HG03520 (cell line): ENCODE measurements at regions not wholly inside any gene's neighbourhood (a gene's known extent, or its start where the extent isn't known, plus 50 kb on each side); places are given as distances from the start of the nearest gene placed in this dataset.
A peak's percentile ranks its signal among the peaks of the same experiment; 100 is the strongest.
"Not testable (repeated sequence)": the region's sequence is repeated elsewhere in the genome, so short reads cannot be mapped to it uniquely, and the experiment has no call there.

ENCODE experiments used
- ATAC-seq: cut with Tn5 transposase; IDR thresholded peaks from one replicate; pipeline ENCODE4 v1.9.1; 2021; ENCODE audit warnings: mild to moderate bottlenecking, moderate library complexity; ENCODE audit not compliant: unreplicated experiment

DNA sequence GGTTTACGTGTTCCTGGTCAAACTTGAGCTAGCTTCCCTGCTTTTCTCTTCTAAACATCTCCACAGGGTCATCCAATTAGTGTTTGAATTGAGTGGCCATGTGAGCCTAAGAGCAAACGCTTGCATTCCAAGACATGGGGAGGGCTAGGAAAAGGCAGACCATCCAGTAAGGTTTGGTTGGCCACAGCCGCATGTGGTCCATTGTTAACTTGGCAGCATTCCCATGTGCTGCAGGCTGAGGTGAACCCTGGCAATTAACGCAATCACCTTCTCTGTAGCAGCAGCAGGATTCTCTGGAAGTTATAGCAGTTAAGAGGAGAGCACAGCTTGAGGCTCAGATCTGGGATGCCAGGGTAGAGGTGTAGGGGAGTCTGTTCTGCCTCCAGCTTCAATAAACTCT lies 502.2 kb upstream of the LMCD1 start:
- no peak for ATAC-seq

DNA sequence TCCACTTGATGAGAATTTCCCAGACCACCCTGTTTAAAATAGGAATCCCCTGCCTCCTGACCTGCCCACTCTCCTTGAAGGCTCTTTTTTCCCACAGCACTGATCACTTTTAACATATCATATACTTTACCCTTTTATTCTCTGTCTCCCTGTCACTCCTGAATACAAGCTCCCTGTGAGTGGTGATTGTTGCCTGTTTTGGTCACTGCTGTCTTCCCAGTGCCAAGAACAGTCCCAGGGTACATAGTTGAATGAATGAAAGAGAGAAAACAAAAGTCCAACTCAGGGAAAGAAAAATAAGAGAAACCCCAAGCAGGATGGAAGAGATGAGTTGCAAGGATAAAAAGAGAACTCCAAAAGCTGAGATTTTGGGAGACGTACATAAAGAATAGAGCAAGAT lies 500.3 kb upstream of the LMCD1 start:
- ATAC-seq: no peak

DNA sequence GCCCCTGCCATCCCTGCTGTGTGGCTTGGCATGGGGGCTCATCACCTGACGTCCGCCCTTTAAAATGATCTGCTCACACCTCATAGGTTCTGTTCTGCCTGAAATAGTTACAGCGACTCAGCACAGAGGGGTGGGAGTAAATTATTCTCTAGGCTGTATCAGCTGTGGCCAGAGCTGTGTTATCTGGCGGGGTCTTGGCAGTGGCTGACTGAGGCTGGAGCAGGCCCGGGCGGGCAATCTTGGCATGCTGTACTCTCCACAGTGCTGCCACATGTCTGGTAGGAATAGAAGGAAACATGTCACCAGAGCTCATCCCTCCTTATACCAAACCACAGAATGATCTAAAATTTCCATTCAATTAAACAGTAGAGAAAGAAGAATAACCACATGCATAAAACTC lies 499.9 kb upstream of the LMCD1 start:
- no peak for ATAC-seq

DNA sequence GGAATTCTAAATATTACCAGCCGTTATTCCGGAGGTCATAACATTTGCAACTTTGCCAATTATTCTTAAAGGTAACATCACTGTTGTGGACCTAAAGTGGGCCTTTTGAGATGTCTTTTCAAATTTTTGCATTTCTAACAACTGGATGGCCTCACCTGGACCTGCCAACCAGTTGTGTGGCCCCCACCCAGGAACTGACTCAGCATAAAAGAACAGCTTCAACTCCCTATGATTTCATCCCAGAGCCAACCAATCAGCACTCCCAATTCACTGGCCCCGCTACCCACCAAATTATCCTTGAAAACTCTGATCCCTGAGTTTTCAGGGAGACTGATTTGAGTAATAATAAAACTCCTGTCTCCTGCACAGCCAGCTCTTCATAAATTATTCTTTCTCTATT lies 489.7 kb upstream of the LMCD1 start:
- ATAC-seq: no peak

DNA sequence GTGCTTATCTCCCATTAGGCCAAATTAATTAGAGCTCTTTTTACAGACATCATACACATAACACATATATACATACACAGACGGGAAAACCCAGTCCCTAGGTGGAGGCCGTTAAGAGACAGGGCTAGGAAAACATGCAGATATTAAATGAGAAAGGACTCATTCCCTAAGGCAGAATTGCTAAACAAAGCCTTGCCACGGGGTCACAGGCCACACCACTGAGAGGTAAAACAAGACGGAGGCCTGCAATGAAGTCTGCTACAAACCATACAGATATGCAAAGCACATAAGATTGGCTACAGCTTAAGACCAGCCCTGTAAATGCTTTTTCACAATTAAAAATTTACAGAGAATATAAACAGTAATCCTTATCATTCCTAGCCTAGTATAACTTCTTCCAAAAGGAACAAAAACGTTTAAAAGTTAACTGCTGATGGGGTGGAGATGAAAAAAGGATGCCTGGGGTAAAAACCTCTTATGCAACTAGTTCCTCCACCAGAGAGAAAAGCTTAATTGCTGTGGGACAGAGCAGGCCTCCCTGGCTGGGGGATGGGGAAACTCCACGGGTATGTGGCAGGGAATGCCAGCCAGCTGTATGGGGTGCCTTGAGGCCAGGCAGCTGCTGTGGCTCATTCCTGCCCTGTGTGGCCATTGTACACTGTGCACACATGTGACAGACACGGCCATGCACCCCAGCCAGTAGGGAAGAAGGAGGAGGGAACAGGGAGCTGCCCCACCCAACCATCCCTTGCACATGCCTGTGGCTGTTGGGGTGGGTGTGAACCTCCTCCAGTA lies 481.4 kb upstream of the LMCD1 start:
- ATAC-seq: no peak

DNA sequence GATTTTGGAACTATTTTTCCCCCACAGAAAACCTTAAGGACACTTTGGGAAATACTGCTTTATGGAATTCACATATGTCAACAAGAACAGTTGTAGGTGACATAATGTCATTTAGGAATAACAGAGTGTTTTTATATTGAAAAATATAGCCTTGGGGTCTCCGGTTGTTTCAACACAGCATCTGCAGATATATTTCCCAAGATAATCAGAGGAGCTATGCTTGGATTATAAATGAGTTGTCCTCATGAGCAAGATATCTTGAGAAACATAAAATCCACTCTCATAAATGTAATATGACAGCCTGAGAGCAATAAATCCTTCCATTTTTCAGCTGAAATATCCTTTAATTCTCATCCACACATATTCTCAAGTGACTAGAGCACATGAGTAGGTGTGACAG lies 473.7 kb upstream of the LMCD1 start:
- ATAC-seq: no peak

DNA sequence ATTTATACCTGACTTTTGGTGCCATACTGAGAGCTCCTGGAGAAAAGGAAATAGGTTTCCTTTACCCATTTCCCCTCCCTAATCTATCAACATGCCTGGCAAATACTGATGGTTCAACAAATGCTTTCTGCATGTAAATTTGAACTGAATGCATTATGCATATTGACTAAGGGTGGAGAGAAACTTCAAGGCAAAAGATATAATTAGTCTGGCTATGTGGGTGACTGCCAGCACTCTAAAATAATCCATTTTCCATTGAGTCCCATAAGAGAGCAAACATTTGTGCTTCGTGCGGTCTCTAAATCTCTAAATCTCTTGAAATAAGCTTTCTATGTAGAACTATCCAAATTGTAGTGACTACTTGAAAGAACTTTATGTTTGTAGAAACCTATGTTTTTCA lies 451.3 kb upstream of the LMCD1 start:
- no peak for ATAC-seq

DNA sequence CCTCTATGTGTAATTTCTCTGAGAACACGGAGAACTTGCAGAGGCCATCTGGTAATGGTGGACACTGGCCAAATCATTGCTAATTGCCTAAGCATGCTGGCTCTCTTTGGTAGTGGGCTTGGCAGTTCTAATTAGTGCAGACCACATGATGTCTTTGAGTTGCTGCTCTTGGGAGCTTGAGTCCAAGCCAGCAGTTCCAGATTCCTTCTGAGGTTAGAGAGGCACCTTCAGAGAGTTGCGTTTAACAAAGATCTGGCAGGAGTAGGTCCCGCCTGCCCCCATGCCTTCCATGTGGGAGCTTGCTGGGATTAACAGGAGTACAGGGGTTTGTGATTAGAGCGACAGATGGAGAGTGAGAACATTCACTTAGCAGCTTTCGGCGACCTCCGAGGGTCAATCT lies 449.0 kb upstream of the LMCD1 start:
- ATAC-seq: no peak

DNA sequence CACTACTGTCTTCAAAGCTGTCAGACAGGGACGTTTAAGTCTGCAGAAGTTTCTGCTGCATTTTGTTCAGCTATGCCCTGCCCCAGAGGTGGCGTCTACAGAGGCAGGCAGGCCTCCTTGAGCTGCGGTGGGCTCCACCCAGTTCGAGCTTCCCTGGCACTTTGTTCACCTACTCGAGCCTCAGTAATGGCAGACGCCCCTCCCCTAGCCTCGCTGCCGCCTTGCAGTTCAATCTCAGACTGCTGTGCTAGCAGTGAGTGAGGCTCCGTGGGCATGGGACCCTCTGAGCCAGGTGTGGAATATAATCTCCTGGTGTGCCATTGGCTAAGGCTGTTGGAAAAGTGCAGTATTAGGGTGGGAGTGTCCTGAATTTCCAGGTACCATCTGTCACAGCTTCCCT lies 433.5 kb upstream of the LMCD1 start:
- not testable (repeated sequence) for ATAC-seq

DNA sequence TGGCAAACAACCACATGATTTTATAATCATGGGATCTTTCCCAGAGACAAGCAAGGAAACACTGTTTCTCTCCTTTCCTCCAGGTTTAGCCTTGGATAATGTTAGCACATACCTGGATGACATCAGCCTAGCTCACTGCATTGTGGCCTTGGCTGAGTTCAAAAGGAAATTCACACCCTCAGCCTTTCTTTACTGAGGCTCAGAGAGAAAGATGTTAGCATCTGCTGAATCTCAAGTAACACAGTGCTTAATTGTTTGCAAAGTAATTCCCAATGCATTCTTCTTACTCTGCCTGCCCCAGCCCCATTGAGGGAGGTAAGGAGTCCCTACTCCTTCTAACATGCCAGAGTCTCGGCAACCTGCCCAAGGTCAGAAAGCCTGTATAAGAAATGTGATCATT lies 432.2 kb upstream of the LMCD1 start:
- ATAC-seq: no peak

DNA sequence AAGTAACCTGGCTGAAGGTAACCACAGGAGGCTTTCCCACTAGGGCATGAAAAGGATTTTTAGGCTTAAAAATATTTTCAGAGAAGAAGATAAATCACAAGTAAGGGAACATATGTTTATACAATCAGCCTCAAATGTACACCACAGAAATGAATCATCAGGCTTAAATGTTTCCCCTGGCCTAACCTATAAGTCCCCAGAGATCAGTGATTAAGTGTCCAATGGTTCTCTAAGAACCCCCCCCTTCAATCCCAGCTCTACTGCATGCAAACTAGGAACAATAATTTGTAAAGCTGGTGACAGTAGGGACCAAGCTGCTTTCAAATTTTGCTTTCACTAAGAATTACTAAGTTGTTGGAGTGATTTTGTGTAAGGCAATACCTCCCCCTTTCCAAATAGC lies 431.6 kb upstream of the LMCD1 start:
- no peak for ATAC-seq

DNA sequence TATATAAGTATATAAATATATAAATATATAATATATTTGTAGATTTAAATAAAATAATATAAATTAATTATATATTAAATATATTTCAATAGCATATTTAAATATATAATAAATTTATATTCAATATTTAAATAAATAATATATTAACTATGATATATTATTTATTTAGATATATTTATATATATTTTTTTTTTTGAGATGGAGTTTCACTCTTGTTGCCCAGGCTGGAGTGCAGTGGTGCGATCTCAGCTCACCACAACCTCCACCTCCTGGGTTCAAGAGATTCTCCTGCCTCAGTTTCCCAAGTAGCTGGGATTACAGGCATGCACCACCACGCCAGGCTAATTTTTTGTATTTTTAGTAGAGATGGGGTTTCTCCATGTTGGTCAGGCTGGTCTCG lies 426.9 kb upstream of the LMCD1 start:
- ATAC-seq: not testable (repeated sequence)

DNA sequence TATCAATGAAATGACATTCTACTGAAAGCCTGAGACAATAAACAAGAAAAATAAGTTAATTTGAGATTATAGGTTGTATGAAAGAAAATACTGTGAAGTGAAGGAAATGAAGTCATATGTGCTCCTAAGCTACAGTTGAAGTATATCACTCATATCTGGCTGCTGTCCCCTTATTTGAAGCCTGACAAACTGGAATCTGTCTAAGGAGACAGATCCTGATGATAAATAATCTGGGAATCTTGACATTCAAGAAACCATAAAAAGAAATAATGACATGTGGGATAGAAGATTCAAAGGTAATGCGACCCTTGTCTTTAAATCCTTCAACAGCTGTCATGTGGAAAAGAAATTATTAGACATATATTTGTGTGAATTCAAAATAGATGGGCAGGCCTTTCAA lies 424.5 kb upstream of the LMCD1 start:
- ATAC-seq: no peak

DNA sequence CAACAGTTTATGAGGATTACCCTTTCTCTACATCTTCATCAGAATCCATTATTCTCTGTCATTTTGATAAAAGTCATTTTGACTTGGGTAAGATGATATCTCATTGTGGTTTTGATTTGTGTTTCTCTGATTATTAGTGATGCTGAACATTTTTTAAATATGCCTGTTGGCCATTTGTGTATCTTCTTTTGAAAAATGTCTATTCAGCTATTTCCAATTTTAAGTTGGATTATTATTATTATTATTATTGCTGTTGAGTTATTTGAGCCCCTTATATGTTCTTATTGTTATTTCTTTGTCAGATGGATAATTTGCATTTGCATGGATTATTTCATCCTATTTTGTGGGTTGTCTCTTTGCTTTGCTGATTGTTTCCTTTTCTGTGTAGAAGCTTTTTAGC lies 421.2 kb upstream of the LMCD1 start:
- no peak for ATAC-seq

DNA sequence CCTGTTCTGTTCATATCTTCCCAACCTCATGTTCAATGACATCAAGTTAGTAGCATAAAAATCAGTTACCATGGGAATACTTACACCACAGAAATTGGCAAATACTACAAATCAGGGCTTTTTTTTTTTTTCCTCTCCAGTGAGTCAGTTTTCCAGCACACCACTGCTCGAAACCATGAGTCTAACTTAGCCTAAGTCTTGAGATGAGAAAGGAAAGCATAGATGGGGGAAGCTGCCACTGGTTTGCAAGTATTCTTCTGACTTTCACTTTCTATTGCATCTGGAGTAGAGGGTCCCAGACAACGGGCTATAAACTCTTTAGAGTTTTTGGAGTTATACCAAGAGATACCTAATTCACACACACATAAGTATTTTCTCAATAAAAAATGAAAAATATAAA lies 416.1 kb upstream of the LMCD1 start:
- no peak for ATAC-seq

DNA sequence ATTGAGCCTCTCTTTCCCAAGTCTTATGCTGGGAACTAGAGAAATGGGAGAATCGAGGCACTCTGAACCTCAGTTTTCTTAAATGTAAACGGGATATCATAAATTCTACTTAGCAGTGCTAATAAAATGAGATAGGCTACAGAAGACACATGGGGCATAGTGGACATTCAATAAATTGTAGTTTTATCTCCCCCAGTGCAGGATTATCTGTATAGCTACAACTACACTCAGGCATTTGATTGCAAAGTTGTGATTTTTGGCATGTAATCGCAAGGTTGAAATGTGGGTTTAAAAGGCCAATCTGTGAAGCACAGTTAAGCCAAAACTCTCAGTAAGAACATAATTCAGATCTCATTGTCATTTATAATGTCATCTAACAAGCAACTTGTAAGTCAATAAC lies 413.7 kb upstream of the LMCD1 start:
- no peak for ATAC-seq

DNA sequence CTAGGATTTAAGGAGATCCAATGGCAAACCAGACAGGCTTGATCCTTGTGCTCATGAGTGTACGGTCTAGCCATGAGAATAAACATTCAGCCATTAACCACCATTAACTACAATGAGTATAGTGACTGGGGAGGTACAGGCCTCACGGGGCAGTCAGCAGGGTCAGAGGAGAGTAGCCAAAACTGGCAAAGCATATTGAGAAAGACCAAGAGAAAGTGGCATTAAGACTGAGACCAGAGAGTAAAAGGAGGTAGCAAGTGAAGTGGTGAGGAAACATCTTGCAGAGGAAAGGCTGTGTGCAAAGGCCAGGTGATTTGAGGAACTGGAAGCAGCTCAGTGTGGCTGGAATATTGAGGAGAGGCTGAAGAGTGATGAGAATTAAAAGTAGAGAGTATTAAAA lies 407.2 kb upstream of the LMCD1 start:
- no peak for ATAC-seq

DNA sequence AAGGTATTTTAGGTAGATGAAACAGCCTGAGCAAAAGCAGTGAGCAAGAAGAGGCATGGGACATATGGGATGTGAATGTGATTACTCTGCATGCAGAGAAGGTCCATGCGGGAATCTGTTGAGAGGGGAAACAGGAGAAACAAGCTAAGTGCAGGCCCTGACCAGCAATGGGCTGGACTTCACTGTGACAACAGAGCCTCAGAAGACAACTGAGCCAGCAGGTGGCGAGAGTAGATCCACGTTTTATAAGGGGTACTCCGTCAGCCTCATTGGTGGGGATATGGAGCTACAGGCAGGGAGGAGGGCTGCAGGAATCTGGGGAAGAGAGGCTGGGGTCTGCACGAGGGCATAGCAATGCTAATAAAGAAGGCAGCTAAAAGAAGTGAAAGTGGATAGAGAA lies 405.9 kb upstream of the LMCD1 start:
- ATAC-seq: no peak

DNA sequence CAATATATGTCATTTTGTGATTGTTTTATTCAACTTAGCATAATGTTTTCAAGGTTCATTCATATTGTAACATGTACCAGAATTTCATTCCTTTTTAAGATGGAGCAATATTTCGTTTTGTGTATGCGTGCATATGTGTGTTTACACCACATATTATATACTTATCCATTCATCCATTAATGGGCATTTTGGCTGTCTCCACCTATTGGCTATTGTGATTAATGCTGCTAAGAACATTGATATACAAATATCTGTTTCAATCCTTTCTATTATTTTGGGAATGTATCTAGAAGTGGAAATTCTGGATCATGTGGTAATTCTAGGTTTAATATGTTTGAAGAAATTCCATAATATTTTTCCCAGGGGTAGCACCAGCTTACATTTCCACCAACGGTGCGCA lies 403.9 kb upstream of the LMCD1 start:
- no peak for ATAC-seq

DNA sequence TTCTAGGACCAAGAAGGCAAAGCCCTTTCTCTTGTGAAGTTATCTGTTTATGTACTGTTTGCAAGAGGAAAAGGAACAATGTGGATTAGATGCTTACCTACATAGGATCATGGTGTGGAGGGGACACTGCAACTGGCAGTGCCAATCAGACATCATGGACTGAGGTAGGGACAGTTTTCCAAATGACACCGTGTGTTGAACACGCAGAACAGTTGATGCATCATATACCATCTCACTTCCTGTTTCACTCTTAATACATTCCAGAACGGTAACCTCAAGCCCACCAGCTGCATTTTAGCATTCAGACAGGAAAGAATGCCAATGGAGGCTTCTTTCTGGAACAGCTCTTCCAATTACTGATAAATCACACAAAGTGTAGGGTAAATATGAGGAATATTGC lies 397.7 kb upstream of the LMCD1 start:
- peak; percentile 79 for ATAC-seq

DNA sequence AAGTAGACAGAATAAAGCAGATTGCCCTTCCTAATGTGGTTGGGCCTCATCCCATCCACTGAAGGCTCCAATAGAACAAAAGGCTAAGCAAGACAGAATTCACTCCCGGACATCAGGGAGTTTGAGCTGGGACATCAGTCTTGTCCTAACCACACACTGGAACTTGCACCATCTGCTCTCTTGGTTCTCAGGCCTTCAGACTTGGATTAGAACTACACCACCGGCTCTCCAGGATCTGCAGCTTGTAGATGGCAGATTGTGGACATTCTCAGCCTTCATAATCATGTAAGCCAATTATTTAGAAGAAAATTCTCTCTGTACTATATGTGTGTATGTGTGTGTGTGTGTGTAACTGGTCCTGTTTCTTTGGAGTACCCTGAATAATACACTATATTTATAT lies 394.7 kb upstream of the LMCD1 start:
- ATAC-seq: no peak

DNA sequence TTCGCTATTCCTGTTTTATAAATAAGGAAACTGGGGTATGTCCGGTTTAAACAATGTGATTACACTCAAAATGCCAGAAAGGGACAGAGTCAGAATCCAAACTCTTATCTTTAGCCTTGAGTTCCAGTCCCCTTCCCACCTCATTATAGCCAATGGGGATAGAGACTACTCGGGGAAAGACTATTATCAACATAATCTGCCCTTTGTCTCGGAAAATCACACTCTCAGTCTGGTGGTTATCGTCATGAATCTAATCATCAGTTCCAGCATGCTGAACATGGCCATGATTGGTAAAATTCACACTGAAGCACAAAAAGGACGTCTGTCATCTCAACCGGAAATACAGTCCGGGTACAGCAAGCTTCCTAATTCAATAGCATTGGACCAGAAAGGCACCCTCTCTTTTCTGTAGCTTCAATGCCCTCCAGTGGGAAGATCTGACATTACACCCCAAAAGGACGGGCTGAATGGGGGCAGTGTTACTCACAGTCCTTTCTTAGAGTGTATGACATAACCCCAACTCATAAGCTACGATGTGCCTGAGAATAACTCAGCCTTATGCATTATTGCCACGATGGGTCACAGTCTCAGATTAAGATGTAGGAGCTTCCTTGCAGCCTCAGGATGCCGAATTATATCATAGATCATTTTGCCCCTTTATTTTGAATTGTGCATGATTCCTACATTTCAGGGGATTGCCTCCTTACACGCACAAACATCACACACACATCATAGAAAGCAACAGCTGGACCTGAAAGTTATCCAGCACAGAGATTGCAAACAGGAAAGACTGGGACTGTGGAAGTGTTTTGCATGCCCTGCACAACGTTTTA lies 390.4 kb upstream of the LMCD1 start:
- ATAC-seq: peak; percentile 96
